IPS DF 19.7 (cell line): ENCODE measurements at regions not wholly inside any gene's neighbourhood (a gene's known extent, or its start where the extent isn't known, plus 50 kb on each side); places are given as distances from the start of the nearest gene placed in this dataset.

Experiments
- DNase-seq: peaks from one replicate; pipeline ENCODE4 v3.0.0-alpha.2; 2013; ENCODE audit warnings: low read depth, low spot score

DNA sequence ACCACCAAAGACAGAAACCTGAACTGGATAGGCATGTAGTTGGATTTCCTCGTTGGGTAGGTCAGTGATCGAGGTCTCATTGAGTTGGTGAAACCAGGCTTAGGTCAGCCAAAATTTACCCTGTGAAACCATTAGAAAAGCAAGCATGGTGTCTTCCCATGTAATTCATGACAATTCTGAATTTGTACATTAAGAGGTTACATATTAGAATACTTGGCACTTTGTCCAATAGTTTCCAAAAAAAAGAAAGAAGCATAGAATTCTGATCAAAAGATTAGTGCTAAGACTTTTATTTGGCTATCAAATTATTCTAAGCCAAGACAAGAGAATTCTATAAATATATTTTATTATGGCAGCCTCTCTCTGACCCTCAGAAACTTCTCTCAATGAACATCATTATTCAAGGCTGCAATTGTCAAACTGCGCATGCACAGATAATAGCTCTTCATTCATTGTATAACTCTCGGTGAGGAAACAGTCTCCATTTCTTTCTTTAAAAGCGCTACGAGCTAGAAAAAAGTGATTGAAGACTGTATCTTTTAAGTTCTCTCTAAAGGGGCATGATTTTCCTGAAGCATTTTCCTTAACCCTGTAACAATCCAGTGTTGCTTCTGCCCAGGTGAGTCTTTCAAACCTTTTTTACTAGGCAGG lies 79.1 kb upstream of the MYCN start:
- no peak for DNase-seq

DNA sequence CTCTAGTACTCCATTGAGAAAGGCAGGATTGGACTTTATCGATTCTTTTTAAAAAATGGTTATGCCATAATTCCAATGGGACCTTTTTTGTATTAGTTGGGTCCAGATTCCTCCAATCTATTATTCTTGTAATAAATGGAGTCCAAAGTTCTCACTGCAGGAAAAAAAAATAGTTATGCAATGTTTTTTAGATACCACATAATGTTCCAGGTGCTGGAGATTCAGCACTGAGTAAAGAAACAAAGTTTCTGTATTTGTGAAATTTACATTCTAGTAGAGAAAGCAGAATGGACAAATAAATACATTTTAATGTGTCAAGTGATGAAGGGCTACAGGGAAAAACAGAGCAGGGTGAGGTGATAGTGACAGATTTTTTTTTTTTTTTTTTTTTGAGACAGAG lies 78.5 kb upstream of the MYCN start:
- DNase-seq, result no peak

DNA sequence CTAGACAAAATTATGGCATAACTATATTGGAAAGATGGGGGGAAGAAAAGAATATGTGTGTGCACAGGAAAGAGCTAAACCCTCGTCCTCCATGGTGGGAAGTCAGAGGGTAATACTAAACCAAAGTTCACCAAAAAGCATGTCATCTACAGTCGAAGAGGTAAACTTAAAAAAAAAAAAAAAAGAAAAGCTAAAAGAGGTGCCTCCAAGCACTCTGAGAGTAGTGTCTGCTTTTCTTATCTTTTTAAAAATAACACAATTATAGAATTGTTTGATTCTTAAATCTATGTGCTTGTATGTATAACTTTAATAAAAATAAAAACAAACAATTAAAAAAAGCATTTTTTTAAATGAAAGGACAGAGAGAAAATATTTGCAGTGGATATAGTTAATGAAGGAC lies 77.3 kb upstream of the MYCN start:
- DNase-seq, result no peak

DNA sequence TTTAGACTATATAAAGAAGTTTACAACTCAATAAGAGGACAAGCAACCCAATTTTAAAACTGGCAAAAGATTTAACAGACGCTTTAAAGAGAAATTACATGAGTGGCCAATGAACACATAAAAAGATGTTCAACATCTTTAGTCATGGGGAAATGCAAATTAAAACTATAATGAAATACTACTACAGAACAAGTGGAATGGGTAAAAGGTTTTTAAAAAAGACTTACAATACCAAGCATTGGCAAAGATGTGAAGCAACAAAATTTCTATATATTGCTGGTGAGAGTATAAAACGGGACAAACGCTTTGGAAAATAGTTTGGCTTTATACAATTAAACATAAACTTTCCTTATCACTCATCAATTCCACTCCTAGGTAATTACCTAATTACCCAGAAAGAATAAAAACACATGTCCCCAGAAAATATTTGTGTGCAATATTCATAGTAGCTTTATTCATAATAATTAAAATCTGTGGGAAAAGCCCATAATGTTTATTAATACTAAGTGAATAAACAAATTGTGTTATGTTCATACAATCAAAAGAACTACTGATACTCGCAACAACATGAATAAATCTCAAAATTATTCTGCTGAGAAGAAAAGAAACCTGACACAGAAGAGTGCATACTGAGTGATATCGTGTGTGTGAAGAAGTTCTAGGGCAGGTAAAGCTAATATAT lies 76.7 kb upstream of the MYCN start:
- DNase-seq, result no peak

DNA sequence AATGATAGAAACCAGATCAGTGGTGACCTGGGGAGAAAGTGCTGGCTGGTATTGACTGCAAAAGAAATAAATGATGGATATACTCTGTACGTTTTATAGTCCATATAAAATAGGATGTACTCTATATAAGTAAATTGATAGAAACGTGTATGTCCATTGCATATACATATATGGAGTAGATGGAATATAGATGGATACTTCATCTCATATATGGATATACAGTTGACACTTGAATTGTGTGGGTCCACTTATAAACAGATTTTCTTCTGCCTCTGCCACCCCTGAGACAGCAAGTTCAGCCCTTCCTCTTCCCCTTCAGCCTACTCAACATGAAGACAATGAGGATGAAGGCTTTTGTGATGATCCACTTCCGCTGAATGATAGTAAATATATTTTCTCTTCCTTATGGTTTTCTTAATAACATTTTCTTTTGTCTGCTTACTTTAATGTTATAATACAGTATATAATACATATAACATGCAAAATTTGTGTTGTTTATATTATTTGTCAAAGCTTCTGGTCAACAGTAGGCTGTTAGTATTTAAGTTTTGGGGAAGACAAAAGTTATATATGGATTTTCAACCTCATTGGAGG lies 76.1 kb upstream of the MYCN start:
- DNase-seq, result no peak

DNA sequence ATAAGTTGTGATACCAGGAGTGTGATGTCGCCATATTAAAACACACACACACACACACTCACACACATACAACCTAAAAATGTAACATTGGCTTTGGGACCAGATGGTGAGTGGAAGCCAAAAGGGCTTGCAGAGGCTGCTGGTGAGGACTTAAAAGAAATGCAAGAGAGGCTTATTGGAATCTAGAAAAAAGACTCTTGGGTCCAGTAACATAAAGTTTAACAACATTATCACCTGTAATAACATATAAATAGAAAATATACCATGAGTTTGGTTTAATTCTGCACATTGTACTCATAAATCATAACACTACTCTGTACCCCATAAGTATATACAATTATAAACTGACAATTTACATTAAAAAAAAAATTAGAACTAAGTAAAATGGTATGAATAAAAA lies 74.4 kb upstream of the MYCN start:
- no peak for DNase-seq

DNA sequence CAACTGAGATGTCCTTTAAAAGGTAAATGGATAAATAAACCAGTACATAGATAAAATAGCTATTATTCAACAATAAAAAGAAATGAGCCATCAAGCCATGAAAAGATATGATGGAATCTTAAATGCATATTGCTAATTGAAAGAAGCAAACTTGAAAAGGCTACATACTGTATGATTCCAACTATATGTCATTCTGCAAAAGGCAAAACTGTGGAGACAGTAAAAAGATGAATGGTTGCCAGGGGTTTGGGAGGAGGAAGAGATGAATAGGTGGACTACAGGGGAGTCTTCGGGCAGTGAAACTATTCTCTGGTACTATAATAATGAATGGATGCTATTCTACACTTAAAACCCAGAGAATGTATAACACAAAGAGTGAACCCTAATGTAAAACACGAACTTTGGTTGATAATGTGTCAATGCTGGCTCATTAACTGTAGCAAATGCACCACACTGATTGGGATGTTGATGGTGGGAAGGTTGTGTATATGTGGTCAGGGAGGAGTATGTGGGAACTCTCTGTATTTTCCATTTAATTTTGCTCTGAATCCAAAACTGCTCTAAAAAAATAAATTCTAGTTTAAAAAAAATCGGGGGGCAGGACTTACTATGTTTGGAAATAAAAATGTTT lies 73.7 kb upstream of the MYCN start:
- no peak for DNase-seq

DNA sequence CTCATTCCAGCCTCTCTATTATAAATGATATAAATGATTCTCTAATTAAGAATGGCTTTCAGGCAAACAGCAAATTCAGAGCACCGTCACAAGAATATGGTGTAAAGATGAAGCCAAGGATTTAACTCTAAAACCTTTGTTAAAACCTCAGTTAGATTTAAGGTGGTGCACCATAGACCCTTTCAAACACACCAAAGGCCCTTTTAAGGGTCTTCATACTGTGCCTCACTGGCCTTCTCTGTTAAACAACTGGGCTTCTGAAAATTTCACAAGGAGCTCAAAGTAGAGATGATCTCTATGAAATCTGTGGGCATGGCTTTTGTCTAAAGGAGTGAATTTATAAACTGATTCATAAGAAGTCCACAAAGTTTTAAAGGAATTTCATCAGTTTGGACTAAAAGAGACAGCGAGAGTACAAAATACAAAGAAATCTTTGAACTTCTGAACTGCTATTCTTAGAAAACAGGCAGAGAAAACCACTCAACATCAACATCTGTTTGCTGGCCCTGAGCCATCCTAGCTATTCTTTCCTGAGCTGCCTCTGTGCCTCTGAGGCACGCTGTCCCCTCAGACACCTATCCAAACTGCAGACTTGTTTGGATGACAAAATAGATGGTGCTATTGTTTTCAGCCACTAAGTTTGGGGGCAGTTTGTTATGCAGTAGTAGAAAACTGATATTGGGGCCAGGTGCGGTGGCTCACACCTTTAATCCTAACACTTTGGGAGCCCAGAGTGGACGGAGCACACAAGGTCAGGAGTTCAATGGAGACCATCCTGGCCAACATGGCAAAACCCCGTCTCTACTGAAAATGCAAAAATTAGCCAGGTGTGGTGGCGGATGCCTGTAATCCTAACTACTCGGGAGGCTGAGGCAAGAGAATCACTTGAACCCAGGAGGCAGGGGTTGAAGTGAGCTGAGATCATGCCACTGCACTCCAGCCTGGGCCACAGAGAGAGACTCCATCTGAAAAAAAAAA lies 72.9 kb upstream of the MYCN start:
- no peak for DNase-seq

DNA sequence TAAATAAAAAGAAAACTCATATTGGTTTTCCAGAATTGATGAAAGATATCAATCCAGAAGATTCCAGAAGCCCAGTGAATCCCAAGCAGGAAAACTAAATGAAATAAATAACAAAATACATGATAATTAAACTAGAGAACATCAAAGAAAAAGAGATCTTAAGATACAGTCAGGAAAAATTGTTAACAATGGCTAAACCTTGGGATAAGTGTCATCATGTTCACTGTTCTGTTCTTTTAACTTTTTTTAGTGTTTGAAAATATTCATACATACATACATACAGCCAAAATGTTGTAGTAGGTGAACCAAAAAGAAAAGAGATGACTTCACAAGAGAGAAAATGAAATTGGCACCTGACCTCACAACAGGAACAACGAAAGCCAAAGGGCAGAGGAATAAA lies 72.2 kb upstream of the MYCN start:
- DNase-seq, result no peak

DNA sequence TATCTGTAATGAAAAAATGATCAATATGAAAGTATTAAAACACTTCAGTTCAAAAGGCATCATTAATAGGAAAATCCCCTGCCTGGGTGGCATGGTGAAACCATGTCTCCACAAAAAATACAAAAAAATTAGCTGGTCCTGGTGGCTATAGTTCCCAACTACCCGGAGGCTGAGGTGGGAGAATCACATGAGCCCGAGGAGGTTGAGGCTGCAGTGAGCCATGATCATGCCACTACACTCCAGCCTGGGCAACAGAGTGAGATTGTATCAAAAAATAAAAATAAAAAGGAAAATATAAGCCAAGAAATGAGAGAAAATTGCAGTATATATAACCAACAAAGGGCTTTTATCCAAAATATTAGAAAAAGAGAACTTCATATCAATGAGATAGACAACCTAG lies 71.6 kb upstream of the MYCN start:
- DNase-seq, result no peak

DNA sequence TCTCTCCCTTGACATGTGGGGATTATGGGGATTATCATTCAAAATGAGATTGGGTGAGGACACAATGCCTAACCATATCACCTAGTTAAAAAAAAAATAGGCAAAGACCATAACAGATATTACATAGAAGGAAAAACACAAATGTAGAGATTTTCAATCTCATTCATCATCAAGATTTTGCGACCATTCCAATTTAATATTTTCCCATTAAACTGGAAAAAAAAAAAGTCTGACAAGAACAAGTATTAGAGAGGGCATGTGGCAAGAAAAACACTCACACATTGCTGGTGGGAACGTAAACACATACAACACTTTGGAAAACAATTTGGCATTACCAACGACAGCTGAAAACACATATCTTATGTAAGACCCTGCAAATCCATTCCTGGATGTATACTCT lies 71.0 kb upstream of the MYCN start:
- DNase-seq, result no peak

DNA sequence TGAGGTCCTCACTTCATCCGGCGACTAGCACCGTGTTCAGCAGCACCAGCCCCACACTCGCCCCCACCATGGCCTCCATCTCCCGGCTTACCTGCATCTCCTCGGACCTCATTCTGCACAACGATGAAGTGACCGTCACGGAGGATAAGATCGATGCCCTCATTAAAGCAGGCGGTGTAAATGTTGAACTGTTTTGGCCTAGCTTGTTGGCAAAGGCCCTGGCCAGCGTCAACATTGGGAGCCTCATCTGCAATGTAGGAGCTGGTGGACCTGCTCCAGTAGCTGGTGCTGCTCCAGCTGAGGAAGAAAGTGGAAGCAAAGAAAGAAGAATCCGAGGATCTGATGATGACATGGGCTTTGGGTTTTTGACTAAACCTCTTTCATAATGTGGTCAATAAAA lies 70.5 kb upstream of the MYCN start:
- no peak for DNase-seq

DNA sequence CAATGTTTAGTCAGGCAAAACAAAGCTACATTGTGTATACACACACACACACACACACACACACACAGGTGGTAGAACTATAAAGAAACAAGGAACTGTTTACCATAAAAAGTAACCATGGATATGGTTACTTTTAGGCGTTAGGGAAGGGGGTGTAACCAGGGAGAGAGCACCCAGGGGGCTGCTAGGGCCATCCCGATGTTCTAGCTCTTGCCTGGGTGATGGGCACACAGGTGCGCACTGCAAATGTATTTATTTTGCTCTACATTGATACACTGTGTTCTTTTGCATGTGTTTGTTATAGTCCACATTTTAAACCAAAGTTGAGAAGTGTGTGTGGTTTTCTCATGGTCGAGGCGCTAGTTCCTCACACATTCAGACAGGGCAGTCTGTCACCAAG lies 69.8 kb upstream of the MYCN start:
- DNase-seq, result no peak

DNA sequence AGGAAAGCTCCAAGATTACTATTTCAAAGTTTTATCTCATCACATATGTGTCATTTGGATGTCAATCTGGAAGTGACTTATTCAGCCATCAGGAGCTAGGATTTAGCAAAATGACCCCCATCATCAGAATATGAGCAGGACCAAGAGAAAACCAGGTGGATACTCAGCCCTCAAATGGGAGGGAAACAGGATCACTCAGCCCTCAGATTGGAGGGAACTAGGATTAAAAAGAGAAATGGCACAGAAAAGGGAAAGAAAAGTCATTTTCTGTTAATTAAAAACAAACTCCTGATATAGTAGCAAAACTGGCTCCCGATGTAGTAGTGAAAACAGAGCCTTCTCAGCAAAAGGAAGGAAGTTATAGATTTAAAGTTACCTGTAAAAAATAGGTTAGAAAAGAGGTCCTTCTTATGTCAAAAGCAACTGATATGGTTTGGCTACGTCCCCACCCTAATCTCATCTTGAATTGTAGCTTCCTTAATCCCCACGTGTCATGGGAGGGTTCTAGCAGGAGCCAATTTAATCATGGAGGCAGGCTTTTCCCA lies 69.0 kb upstream of the MYCN start:
- DNase-seq, result no peak

DNA sequence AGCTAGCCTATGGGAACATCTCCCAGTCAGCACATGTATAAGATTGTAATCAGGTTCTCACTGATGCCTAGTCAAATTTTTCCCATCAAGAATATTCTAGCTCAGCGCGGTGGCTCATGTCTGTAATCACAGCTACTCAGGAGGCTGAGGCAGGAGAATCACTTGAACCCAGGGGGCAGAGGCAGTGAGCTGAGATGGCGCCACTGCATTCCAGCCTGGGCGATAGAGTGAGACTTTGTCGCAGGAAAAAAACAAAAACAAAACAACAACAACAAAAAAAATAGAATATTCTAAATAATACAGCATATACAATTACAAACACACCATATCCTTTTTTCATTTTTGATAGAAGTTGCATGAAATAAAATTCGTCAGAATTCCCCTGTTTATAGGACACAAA lies 67.5 kb upstream of the MYCN start:
- no peak for DNase-seq

DNA sequence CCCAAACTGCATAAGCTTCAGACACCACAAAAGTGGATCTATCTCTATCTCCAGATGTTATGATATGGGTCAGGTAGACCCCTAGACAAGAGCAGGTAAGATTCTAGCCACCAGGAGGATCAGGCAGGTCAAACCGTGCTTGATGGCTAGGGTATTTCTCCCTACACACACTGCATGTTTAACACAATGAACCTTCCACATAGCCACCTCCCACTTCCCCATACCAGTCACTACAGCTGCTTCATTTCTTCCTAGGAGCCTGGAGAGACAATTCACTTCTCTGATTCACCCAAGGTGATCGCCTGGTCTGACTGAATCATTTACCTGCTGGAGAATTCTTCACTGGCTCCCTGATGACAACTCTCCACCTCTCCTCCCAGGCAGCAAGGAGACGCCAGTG lies 66.0 kb upstream of the MYCN start:
- DNase-seq, result no peak

DNA sequence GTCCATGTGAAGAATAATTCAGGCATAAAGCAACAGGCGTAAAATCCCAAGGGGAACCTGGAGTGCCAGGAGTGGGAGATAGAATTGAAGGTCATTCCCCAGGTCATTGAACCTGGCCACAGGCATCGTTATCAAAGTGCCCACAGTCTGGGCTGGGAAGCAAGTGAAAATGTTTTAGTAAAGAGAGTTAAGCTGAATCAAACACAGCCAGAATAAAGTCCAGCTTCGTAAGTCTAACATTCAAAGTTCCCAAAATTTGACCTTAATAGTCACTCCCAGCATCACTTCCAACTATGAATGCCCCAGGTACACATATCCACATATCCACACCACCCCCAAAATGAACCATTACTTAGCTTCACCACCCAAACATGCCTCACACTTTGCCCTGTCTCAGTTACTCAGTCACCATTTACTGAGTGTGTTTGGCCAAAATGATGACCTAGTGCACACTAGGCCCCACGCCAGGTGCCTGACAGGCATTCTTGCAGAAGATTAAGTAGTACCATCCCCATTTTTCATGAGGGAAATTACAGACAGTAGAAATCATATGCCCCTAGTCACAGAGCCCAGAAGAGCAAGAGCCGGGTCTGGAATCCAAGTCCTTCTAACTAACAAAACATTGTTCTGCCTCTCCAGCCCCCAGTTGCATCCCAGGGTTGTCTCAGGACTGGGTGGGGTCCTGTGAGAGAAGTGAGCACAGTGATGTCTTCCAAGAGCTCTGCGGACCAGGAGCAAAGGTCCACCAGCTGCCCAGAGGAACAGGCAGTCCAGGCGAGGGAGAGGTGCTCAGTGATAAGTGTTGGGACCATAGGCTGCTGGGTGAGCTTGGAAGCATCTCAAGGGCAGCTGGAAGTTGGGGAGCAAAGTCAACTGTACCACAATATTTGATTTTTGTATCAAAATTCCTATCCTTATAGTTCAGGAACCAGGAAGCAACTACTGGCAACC lies 65.2 kb upstream of the MYCN start:
- DNase-seq, result no peak

DNA sequence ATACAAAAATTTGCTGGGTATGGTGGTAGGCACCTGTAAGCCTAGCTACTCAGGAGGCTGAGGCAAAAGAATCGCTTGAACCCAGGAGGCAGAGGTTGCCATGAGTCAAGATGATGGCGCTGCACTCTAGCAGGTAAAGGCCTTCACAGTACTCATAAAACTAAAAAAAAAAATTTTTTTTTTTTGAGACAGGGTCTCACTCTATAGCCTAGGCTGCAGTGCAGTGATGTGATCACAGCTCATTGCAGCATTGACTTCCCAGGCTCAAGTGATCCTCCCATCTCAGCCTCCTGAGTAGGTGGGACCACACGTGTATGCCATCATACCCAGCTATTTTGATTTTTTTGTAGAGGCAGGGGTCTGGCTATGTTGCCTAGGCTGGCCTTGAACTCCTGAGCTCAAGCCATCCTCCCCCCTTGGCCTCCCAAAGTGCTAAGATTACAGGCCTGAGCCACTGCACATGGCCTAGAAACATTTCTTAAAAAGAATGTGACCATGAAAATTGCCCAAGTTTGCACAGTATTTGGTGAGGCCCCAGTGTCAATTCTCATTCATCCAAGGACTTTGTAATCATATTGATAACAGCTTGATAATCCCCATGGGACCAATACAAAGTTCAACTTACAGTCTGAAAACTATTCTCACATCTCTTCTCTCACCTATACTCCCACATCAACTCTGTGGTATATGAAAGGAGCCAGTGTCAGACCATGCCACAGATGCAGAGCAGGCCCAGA lies 64.2 kb upstream of the MYCN start:
- no peak for DNase-seq

DNA sequence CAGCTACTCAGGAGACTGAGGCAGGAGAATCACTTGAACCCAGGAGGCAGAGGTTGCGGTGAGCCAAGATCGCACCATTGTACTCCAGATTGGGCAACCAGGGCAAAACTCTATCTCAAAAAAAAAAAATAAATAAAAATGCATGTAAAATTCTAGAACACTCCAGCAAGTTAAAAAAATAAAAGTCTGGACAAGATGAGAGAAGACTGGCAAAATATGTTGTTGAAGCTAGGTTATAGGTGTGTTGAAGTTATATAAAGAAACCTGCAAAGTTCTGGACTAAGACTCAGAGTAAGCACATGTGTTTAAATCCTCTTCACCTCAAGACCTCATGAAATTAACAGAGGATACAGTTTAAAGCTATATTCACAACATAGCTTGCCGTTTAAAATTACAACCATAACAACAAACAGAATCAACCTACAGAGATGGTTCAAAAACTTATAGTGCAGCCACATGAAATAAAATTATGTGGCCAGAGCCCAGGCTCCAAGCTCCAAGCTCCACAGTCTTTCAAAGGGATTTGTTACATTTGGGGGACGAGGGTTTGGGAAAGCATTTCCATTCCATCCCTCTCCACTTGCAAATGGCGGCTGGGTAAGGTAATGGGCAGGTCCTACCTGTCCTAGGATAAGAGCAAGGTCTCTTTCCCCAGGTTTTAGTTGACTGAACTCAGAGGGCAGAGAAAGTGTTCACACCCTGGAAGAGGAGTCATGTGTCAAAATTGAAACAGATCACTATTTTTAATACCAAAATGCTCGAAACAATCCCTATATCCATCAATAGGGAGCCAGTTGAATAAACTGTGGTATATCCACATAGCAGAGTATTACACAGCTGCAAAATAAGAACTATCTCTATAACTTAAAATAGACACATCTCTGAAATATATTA lies 59.9 kb upstream of the MYCN start:
- DNase-seq, result no peak
